ENCODE measurements at regions not wholly inside any gene's neighbourhood (a gene's known extent, or its start where the extent isn't known, plus 50 kb on each side); places are given as distances from the start of the nearest gene placed in this dataset.

- no peaks in the 10 kb centered on the region for H3K23me2 ChIP-seq (ENCODE audit: low read depth, low read length)
- no peaks in the 10 kb centered on the region for H3K27me3 ChIP-seq (replicated peaks in 1 of 4; ENCODE audit: control insufficient read depth in 3 of 4, extremely low read depth in 1 of 4, insufficient read depth in 3 of 4, low read length in 3 of 4)
- no peak overlapping the region for H3K4ac ChIP-seq (replicated peaks; ENCODE audit: insufficient read length, low read depth, low read length)
- no peak overlapping the region for H3K4me3 ChIP-seq (ENCODE audit: extremely low read depth in 1 of 4, insufficient read depth in 2 of 4, low read depth in 3 of 4, low read length in 4 of 4)
- H4K20me1 ChIP-seq (replicated peaks in 1 of 2; ENCODE audit: control insufficient read depth in 1 of 2, insufficient read depth in 2 of 2, low read length in 2 of 2) = no peaks in the 10 kb centered on the region
- H2BK20ac ChIP-seq (ENCODE audit: low read length) = no peak overlapping the region
- ChIA-PET CTCF (ENCODE audit: partially characterized antibody) (interaction anchor here (0.9 kb wide), 1 partner anchor 179 kb away, joined by 3 read pairs; no protein-coding TSS in a partner anchor), POLR2A (ENCODE audit: partially characterized antibody) (no interaction called here)
- no peak overlapping the region for H4K91ac ChIP-seq (replicated peaks; ENCODE audit: insufficient read length, low read length)
- no peak overlapping the region for H3K23ac ChIP-seq (ENCODE audit: insufficient read length)
- no peak overlapping the region for H3K56ac ChIP-seq (replicated peaks; ENCODE audit: insufficient read length, low read depth, low read length)
- H3K4me1 ChIP-seq (replicated peaks in 1 of 4; ENCODE audit: control insufficient read depth in 3 of 4, insufficient read depth in 4 of 4, low read length in 3 of 4) = no peaks in the 10 kb centered on the region
- no peak overlapping the region for H3K18ac ChIP-seq (ENCODE audit: extremely low read depth, low read length)
- H2BK120ac ChIP-seq (replicated peaks; ENCODE audit: low read depth, low read length) = no peak overlapping the region
- DNase-seq (ENCODE audit: low read depth in 1 of 2, low spot score in 2 of 2) = no peak
- FAIRE-seq = no peak
- H2BK5ac ChIP-seq (ENCODE audit: low read depth, low read length) = no peak overlapping the region
- no peak overlapping the region for H3K27ac ChIP-seq (ENCODE audit: low read depth, low read length)
- no peak overlapping the region for H2AK5ac ChIP-seq (ENCODE audit: low read depth, low read length)
- H2BK15ac ChIP-seq (ENCODE audit: low read length) = no peak overlapping the region
- no peak overlapping the region for H2BK12ac ChIP-seq (ENCODE audit: low read depth, low read length)
- H3K9ac ChIP-seq (replicated peaks in 1 of 4; ENCODE audit: extremely low read depth in 1 of 4, low read depth in 3 of 4, low read length in 3 of 4) = no peak overlapping the region
- H3K4me2 ChIP-seq (ENCODE audit: insufficient read depth in 1 of 2, low read depth in 2 of 2, low read length in 2 of 2) = no peak overlapping the region
- no peak overlapping the region for H2AFZ ChIP-seq (ENCODE audit: low read length)
- no peak overlapping the region for H3K14ac ChIP-seq (ENCODE audit: insufficient read length)
- H3K79me2 ChIP-seq (ENCODE audit: control insufficient read depth in 1 of 2, insufficient read depth in 2 of 2, low read length in 2 of 2) = no peaks in the 10 kb centered on the region
- H3K9me3 ChIP-seq (ENCODE audit: insufficient read depth in 2 of 2, low read depth in 1 of 2, low read length in 1 of 2) = no peaks in the 10 kb centered on the region
- no peak overlapping the region for H4K8ac ChIP-seq (ENCODE audit: extremely low read depth, insufficient read depth, low read length)
- no peak overlapping the region for H4K5ac ChIP-seq (ENCODE audit: insufficient read length, low read depth, low read length)
- H3K36me3 ChIP-seq (ENCODE audit: control insufficient read depth in 2 of 4, insufficient read depth in 4 of 4, low read length in 3 of 4) = no peaks in the 10 kb centered on the region
- WGBS, 2 experiments (ENCODE audit: extremely low coverage in 1 of 2, insufficient coverage in 1 of 2, insufficient read length in 1 of 2, insufficient replicate concordance in 2 of 2, low coverage in 1 of 2, low lambda C conversion rate in 2 of 2, missing lambda C conversion rate in 1 of 2) = 93% methylated on average over 5 of the region's 5 CpGs; no CpG with 5 or more reads in 1 of the 2 experiments
- no peaks in the 10 kb centered on the region for H3K79me1 ChIP-seq (ENCODE audit: low read depth, low read length)
- TF ChIP-seq HDAC2 (IDR thresholded peaks at IDR 0.05; ENCODE audit: borderline replicate concordance in 1 of 2, low read depth in 2 of 2, low read length in 2 of 2) = no peak
- TF ChIP-seq RBBP5 (IDR thresholded peaks at IDR 0.05; ENCODE audit: borderline replicate concordance, low read depth, low read length) = no peak
- TF ChIP-seq CTCF (IDR thresholded peaks at IDR 0.05; ENCODE audit: control extremely low read depth in 1 of 3, insufficient read depth in 1 of 3, low read depth in 1 of 3, low read length in 3 of 3) = no peak
- TF ChIP-seq RXRA (IDR thresholded peaks at IDR 0.05; ENCODE audit: insufficient read depth, low read depth, low read length) = no peak
- TF ChIP-seq SRF (IDR thresholded peaks at IDR 0.05; ENCODE audit: low read depth, low read length) = no peak
- TF ChIP-seq CBX8 (IDR thresholded peaks at IDR 0.05; ENCODE audit: borderline replicate concordance, low read depth, low read length) = no peak
- TF ChIP-seq SP2 (IDR thresholded peaks at IDR 0.05; ENCODE audit: low read length) = no peak
- TF ChIP-seq JUN (IDR thresholded peaks at IDR 0.05; ENCODE audit: low read depth, low read length) = no peak
- no peak for TF ChIP-seq KDM4A (IDR thresholded peaks at IDR 0.05; ENCODE audit: low read depth, low read length, severe bottlenecking)
- no peak for TF ChIP-seq EP300 (IDR thresholded peaks at IDR 0.05; ENCODE audit: borderline replicate concordance in 1 of 2, low read depth in 2 of 2, low read length in 2 of 2)
- TF ChIP-seq GTF2F1 (IDR thresholded peaks at IDR 0.05; ENCODE audit: borderline replicate concordance, low read depth, low read length) = no peak
These were observed 262.5 kb downstream of the BTBD3 start for GRCh38 chr20:12180107-12180661.

Measured in H1 (cell line).